SK-N-SH (cell line): ENCODE measurements at regions not wholly inside any gene's neighbourhood (a gene's known extent, or its start where the extent isn't known, plus 50 kb on each side); places are given as distances from the start of the nearest gene placed in this dataset.

Source experiments
- CTCF ChIA-PET: fragments of 300-600, 350-600 bp; formaldehyde crosslinking; extraction: SDS; loops from one replicate; lab custom pipeline; 2021; lab: Yijun Ruan, JAX
- POLR2A ChIA-PET: fragments of 350-600 bp; sonication (Branson Sonifier 250); formaldehyde crosslinking; extraction: SDS; loops from one replicate; lab custom pipeline; 2020; ENCODE audit warnings: antibody characterized with exemption, inconsistent platforms; lab: Yijun Ruan, JAX
- DNase-seq: peaks from one replicate; pipeline ENCODE4 v3.0.0; 2012
- H2AFZ ChIP-seq: fragments of 200-600 bp; sonication (generic); 2 replicates; pipeline ENCODE4 v1.8.1; 2016; ENCODE audit warnings: antibody characterized with exemption, mild to moderate bottlenecking, low read depth
- H3F3A ChIP-seq: fragments of 200-600 bp; sonication (generic); replicated peaks from 2 replicates; pipeline ENCODE3; 2016; ENCODE audit warnings: antibody characterized with exemption, mild to moderate bottlenecking; ENCODE audit not compliant: insufficient read depth
- H3K27ac ChIP-seq, 2 experiments: fragments of 200-500 bp in 1 of 2; fragments of 200-600 bp in 1 of 2; sonication (Bioruptor generic) in 1 of 2; sonication (generic), shearing (Covaris generic) in 1 of 2; 2 replicates each; pipeline versions ENCODE4 v1.5.1 to v1.6.1; 2014 to 2016; ENCODE audit warnings: low read depth in 2 of 2, inconsistent platforms in 1 of 2, low read length in 1 of 2, mild to moderate bottlenecking in 1 of 2, mixed read lengths in 1 of 2
- H3K27me3 ChIP-seq: fragments of 200-600 bp; sonication (generic), shearing (Covaris generic); 2 replicates; pipeline ENCODE4 v1.6.1; 2016; ENCODE audit warnings: mixed run types; ENCODE audit not compliant: insufficient read depth
- H3K36me3 ChIP-seq, 2 experiments: fragments of 200-500 bp in 1 of 2; fragments of 200-600 bp in 1 of 2; sonication (Bioruptor generic) in 1 of 2; sonication (generic) in 1 of 2; replicated peaks in 1 of 2; 2 replicates each; pipeline versions ENCODE3 to v1.5.1; 2014 to 2016; ENCODE audit warnings: low read length in 1 of 2, mild to moderate bottlenecking in 1 of 2; ENCODE audit not compliant: insufficient read depth in 2 of 2, control insufficient read depth in 1 of 2
- H3K4me1 ChIP-seq, 2 experiments: fragments of 200-500 bp in 1 of 2; fragments of 200-600 bp in 1 of 2; sonication (Bioruptor generic) in 1 of 2; sonication (generic), shearing (Covaris generic) in 1 of 2; 2 replicates each; pipeline versions ENCODE4 v1.5.1 to v1.6.1; 2014 to 2016; ENCODE audit warnings: low read depth in 1 of 2, low read length in 1 of 2, mixed run types in 1 of 2; ENCODE audit not compliant: insufficient read depth in 2 of 2, control insufficient read depth in 1 of 2
- H3K4me2 ChIP-seq: fragments of 200-600 bp; sonication (generic), shearing (Covaris generic); 2 replicates; pipeline ENCODE4 v1.6.1; 2017; ENCODE audit warnings: mixed run types
- H3K4me3 ChIP-seq, 2 experiments: fragments of 200-500 bp in 1 of 2; fragments of 200-600 bp in 1 of 2; sonication (Bioruptor generic) in 1 of 2; sonication (generic), shearing (Covaris generic) in 1 of 2; 2 replicates each; pipeline versions ENCODE4 v1.5.1 to v1.8.1; 2014 to 2016; ENCODE audit warnings: low read depth in 2 of 2, inconsistent platforms in 1 of 2, low read length in 1 of 2, mild to moderate bottlenecking in 1 of 2, mixed read lengths in 1 of 2, moderate library complexity in 1 of 2
- H3K79me2 ChIP-seq: fragments of 200-600 bp; sonication (generic); 2 replicates; pipeline ENCODE4 v1.8.1; 2017; ENCODE audit warnings: mild to moderate bottlenecking; ENCODE audit not compliant: insufficient read depth
- H3K9ac ChIP-seq: fragments of 200-600 bp; sonication (generic); 2 replicates; pipeline ENCODE4 v1.6.1; 2017; ENCODE audit warnings: mixed run types
- H3K9me2 ChIP-seq: fragments of 200-600 bp; sonication (generic); 2 replicates; pipeline ENCODE4 v1.6.1; 2017; ENCODE audit warnings: mixed run types
- H3K9me3 ChIP-seq: fragments of 200-600 bp; sonication (generic); 2 replicates; pipeline ENCODE4 v1.6.1; 2017; ENCODE audit warnings: mixed run types, mild to moderate bottlenecking, moderate library complexity
- H4K20me1 ChIP-seq: fragments of 200-600 bp; sonication (generic); 2 replicates; pipeline ENCODE4 v1.6.1; 2017; ENCODE audit warnings: mild to moderate bottlenecking, mixed run types; ENCODE audit not compliant: insufficient read depth
- CHD2 ChIP-seq: fragments of 150-350 bp; IDR thresholded peaks from 2 replicates; pipeline ENCODE4 v1.6.1; 2018; ENCODE audit warnings: low read length; ENCODE audit not compliant: partially characterized antibody
- FOSL2 ChIP-seq: IDR thresholded peaks from 2 replicates; pipeline ENCODE4 v1.4.0; 2012; ENCODE audit warnings: low read depth, mild to moderate bottlenecking, moderate library complexity, borderline replicate concordance
- FOXJ3 ChIP-seq: sonication (generic); formaldehyde crosslinking; IDR thresholded peaks from 2 replicates; pipeline ENCODE4 v1.5.1; 2020; ENCODE audit warnings: mild to moderate bottlenecking, missing genetic modification reagents
- FOXM1 ChIP-seq: IDR thresholded peaks from 2 replicates; pipeline ENCODE4 v1.4.0; 2012; ENCODE audit warnings: low read depth, mild to moderate bottlenecking
- GABPA ChIP-seq: IDR thresholded peaks from 2 replicates; pipeline ENCODE4 v1.4.0; 2012; ENCODE audit warnings: low read depth, mild to moderate bottlenecking
- GATA2 ChIP-seq: sonication (generic); formaldehyde crosslinking; IDR thresholded peaks from 2 replicates; pipeline ENCODE4 v1.5.0; 2020; ENCODE audit warnings: mild to moderate bottlenecking, missing genetic modification reagents
- IRF3 ChIP-seq: fragments of 150-350 bp; IDR thresholded peaks from 2 replicates; pipeline ENCODE4 v1.6.1; 2016; ENCODE audit warnings: mild to moderate bottlenecking, low read depth, low read length
- MAX ChIP-seq: IDR thresholded peaks from 2 replicates; pipeline ENCODE4 v1.4.0; 2012; ENCODE audit warnings: low read depth
- MEF2A ChIP-seq: IDR thresholded peaks from 2 replicates; pipeline ENCODE4 v1.4.0; 2012; ENCODE audit warnings: low read depth, borderline replicate concordance
- NFIC ChIP-seq: IDR thresholded peaks from 2 replicates; pipeline ENCODE4 v1.4.0; 2012; ENCODE audit warnings: borderline replicate concordance
- NRF1 ChIP-seq: IDR thresholded peaks from 2 replicates; pipeline ENCODE4 v1.6.1; 2012; ENCODE audit warnings: low read depth, mild to moderate bottlenecking, low read length
- POLR2AphosphoS5 ChIP-seq: IDR thresholded peaks from 2 replicates; pipeline ENCODE4 v1.6.1; 2012; ENCODE audit warnings: low read depth, low read length
- RAD21 ChIP-seq: IDR thresholded peaks from 2 replicates; pipeline ENCODE4 v1.6.1; 2012; ENCODE audit warnings: mild to moderate bottlenecking, low read length
- RFX5 ChIP-seq: IDR thresholded peaks from 2 replicates; pipeline ENCODE4 v1.6.1; 2012; ENCODE audit warnings: mild to moderate bottlenecking, improper control_type of control experiment, low read length
- SMC3 ChIP-seq: IDR thresholded peaks from 2 replicates; pipeline ENCODE4 v1.6.1; 2012; ENCODE audit warnings: low read depth, low read length, improper control_type of control experiment
- TCF12 ChIP-seq: IDR thresholded peaks from 2 replicates; pipeline ENCODE4 v1.4.0; 2012
- USF1 ChIP-seq: IDR thresholded peaks from 2 replicates; pipeline ENCODE4 v1.4.0; 2012; ENCODE audit warnings: low read depth, borderline replicate concordance
- USF2 ChIP-seq: fragments of 150-350 bp; IDR thresholded peaks from 2 replicates; pipeline ENCODE4 v1.6.1; 2017; ENCODE audit warnings: antibody characterized with exemption, low read length, low read depth, borderline replicate concordance
- WGBS: methylation state at CpG from one replicate; pipeline ENCODE4 v1.1.6; 2017; ENCODE audit warnings: low lambda C conversion rate; 5-methylcytosine and 5-hydroxymethylcytosine counted together

GRCh38 chr12:107523775-107524535 is 161.6 kb upstream of the PWP1 start:
- no peak overlapping the region for H3K4me2 ChIP-seq
- no peak overlapping the region for H3K27ac ChIP-seq
- no peaks in the 10 kb centered on the region for H3K9me3 ChIP-seq
- no peaks in the 10 kb centered on the region for H3K9me2 ChIP-seq
- no peak for DNase-seq
- WGBS, result 80% methylated on average over 7 of the region's 8 CpGs
- TF ChIP-seq NFIC (no peak), FOSL2 (no peak), RAD21 (no peak), TCF12 (no peak), SMC3 (no peak), RFX5 (no peak), IRF3 (no peak), POLR2AphosphoS5 (no peak), USF2 (no peak), FOXJ3 (no peak), NRF1 (no peak), MEF2A (no peak), FOXM1 (no peak), CHD2 (no peak), MAX (no peak), GATA2 (CRISPR knock-in tag) (no peak), USF1 (no peak), GABPA (no peak)
- no peaks in the 10 kb centered on the region for H3K4me1 ChIP-seq
- no peak overlapping the region for H2AFZ ChIP-seq
- no peak overlapping the region for H3K4me3 ChIP-seq
- no peaks in the 10 kb centered on the region for H3K27me3 ChIP-seq
- H3K79me2 ChIP-seq, result no peaks in the 10 kb centered on the region
- no peaks in the 10 kb centered on the region for H3F3A ChIP-seq
- ChIA-PET POLR2A (no interaction called here), CTCF (interaction anchor here (1.2 kb wide), 1 partner anchor 24 kb away, joined by 3 read pairs; no protein-coding TSS in a partner anchor)
- no peaks in the 10 kb centered on the region for H3K36me3 ChIP-seq
- H3K9ac ChIP-seq, result no peak overlapping the region
- no peaks in the 10 kb centered on the region for H4K20me1 ChIP-seq
